Brain microvascular endothelial cell (primary cell): ENCODE measurements at regions not wholly inside any gene's neighbourhood (a gene's known extent, or its start where the extent isn't known, plus 50 kb on each side); places are given as distances from the start of the nearest gene placed in this dataset.

Source experiments
- DNase-seq: peaks from one replicate; pipeline ENCODE4 v3.0.0-alpha.2; 2020
- H3K27ac ChIP-seq: fragments of 250-450 bp; sonication (Bioruptor Pico); 2 replicates; pipeline ENCODE4 v1.5.1; 2020; ENCODE audit warnings: mild to moderate bottlenecking, moderate library complexity
- H3K27me3 ChIP-seq: fragments of 250-450 bp; sonication (Bioruptor Pico); replicated peaks from 2 replicates; pipeline ENCODE4 v1.5.1; 2020; ENCODE audit warnings: mild to moderate bottlenecking
- H3K36me3 ChIP-seq: fragments of 250-450 bp; sonication (Bioruptor Pico); replicated peaks from 2 replicates; pipeline ENCODE4 v1.5.1; 2020; ENCODE audit warnings: mild to moderate bottlenecking
- H3K4me3 ChIP-seq: 2 replicates; pipeline ENCODE4 v1.5.1; 2011; ENCODE audit warnings: low read depth, mild to moderate bottlenecking, control low read depth, low read length, moderate library complexity
- in situ Hi-C: cut with HindIII; loops from 2 replicates; pipeline ENCODE4 v1.10.0; 2017; ENCODE audit warnings: low sequenced_read_pairs, low pct_ligation_motif_present
- TF ChIP-seq, protein P1 (sequence below): IDR thresholded peaks from 2 replicates; pipeline ENCODE4 v1.5.1; 2011; ENCODE audit warnings: low read depth, mild to moderate bottlenecking, moderate library complexity, low read length, control low read depth, inconsistent platforms; ENCODE audit errors: missing control alignments

- TF ChIP-seq, protein P1, sequence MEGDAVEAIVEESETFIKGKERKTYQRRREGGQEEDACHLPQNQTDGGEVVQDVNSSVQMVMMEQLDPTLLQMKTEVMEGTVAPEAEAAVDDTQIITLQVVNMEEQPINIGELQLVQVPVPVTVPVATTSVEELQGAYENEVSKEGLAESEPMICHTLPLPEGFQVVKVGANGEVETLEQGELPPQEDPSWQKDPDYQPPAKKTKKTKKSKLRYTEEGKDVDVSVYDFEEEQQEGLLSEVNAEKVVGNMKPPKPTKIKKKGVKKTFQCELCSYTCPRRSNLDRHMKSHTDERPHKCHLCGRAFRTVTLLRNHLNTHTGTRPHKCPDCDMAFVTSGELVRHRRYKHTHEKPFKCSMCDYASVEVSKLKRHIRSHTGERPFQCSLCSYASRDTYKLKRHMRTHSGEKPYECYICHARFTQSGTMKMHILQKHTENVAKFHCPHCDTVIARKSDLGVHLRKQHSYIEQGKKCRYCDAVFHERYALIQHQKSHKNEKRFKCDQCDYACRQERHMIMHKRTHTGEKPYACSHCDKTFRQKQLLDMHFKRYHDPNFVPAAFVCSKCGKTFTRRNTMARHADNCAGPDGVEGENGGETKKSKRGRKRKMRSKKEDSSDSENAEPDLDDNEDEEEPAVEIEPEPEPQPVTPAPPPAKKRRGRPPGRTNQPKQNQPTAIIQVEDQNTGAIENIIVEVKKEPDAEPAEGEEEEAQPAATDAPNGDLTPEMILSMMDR, result no peak
- Histone ChIP-seq H3K27ac (no peak overlapping the region), H3K4me3 (no peak overlapping the region), H3K36me3 (no peaks in the 10 kb centered on the region), H3K27me3 (no peaks in the 10 kb centered on the region)
- no peak for DNase-seq
- in situ Hi-C loops, result no loop called here
Measured at GRCh38 chr11:15911377-15912044, 444.8 kb downstream of the SOX6 start.

GRCh38 chr11:15912291-15912690 lies 444.1 kb downstream of the SOX6 start:
- Histone ChIP-seq H3K36me3 (no peaks in the 10 kb centered on the region), H3K27me3 (no peaks in the 10 kb centered on the region), H3K4me3 (no peak overlapping the region), H3K27ac (no peak overlapping the region)
- in situ Hi-C loops, result no loop called here
- DNase-seq, result no peak
- TF ChIP-seq, protein P1, result no peak

GRCh38 chr11:15912825-15913224 lies 443.5 kb downstream of the SOX6 start:
- no peaks in the 10 kb centered on the region for H3K36me3 ChIP-seq
- no peaks in the 10 kb centered on the region for H3K27me3 ChIP-seq
- no peak overlapping the region for H3K27ac ChIP-seq
- no peak for DNase-seq
- in situ Hi-C loops, result no loop called here
- H3K4me3 ChIP-seq, result no peak overlapping the region
- TF ChIP-seq, protein P1, result no peak

GRCh38 chr11:15913261-15913660 lies 443.1 kb downstream of the SOX6 start:
- Histone ChIP-seq H3K36me3 (no peaks in the 10 kb centered on the region), H3K4me3 (no peak overlapping the region), H3K27me3 (no peaks in the 10 kb centered on the region), H3K27ac (no peak overlapping the region)
- no peak for DNase-seq
- TF ChIP-seq, protein P1, result peak; percentile 29
- in situ Hi-C loops, result no loop called here
